ENCODE measurements at regions not wholly inside any gene's neighbourhood (a gene's known extent, or its start where the extent isn't known, plus 50 kb on each side); places are given as distances from the start of the nearest gene placed in this dataset.

GRCh38 chr3:24965706-24966385 lies 462.2 kb upstream of the RARB start:
- Histone ChIP-seq H3K27ac (ENCODE audit: extremely low read depth, low read depth, low read length) (no peak overlapping the region), H3K36me3 (ENCODE audit: control insufficient read depth in 2 of 2, insufficient read depth in 1 of 2, low read length in 2 of 2) (no peaks in the 10 kb centered on the region), H3K4me3 (ENCODE audit: low read depth, low read length) (no peak overlapping the region), H3K9me3 (ENCODE audit: control insufficient read depth, insufficient read depth, low read depth, low read length) (no peaks in the 10 kb centered on the region), H3K4me1 (ENCODE audit: control insufficient read depth, insufficient read depth, low read length) (no peaks in the 10 kb centered on the region)
- POLR2A ChIA-PET = no interaction called here
- no peak for TF ChIP-seq ZNF747 (tag by site-specific recombination; IDR thresholded peaks at IDR 0.05)
- TF ChIP-seq ZNF214 (tag by site-specific recombination; IDR thresholded peaks at IDR 0.05; ENCODE audit: borderline replicate concordance) = no peak
- TF ChIP-seq PRDM1 (tag by site-specific recombination; IDR thresholded peaks at IDR 0.05) = no peak
- no peak for TF ChIP-seq ZNF76 (tag by site-specific recombination; IDR thresholded peaks at IDR 0.05; ENCODE audit: borderline replicate concordance, low read depth)
- TF ChIP-seq ZNF521 (tag by site-specific recombination; IDR thresholded peaks at IDR 0.05) = no peak
- no peak for TF ChIP-seq PRDM4 (tag by site-specific recombination; IDR thresholded peaks at IDR 0.05)
- TF ChIP-seq ZNF660 (tag by site-specific recombination; IDR thresholded peaks at IDR 0.05) = no peak
- TF ChIP-seq ZNF350 (tag by site-specific recombination; IDR thresholded peaks at IDR 0.05) = no peak
- TF ChIP-seq ZSCAN16 (tag by site-specific recombination; IDR thresholded peaks at IDR 0.05) = no peak
- TF ChIP-seq ZNF792 (tag by site-specific recombination; IDR thresholded peaks at IDR 0.05) = no peak
- no peak for TF ChIP-seq ZBTB44 (tag by site-specific recombination; IDR thresholded peaks at IDR 0.05)
- no peak for TF ChIP-seq ZNF473 (tag by site-specific recombination; IDR thresholded peaks at IDR 0.05)
- no peak for TF ChIP-seq ZBTB7A (tag by site-specific recombination; IDR thresholded peaks at IDR 0.05; ENCODE audit: low read depth)
- TF ChIP-seq ZNF639 (tag by site-specific recombination; IDR thresholded peaks at IDR 0.05) = no peak
- CTCF ChIA-PET = no interaction called here

GRCh38 chr3:24968036-24968435 lies 460.0 kb upstream of the RARB start:
- H3K27ac ChIP-seq (ENCODE audit: extremely low read depth, low read depth, low read length) = no peak overlapping the region
- H3K9me3 ChIP-seq (ENCODE audit: control insufficient read depth, insufficient read depth, low read depth, low read length) = no peaks in the 10 kb centered on the region
- H3K36me3 ChIP-seq (ENCODE audit: control insufficient read depth in 2 of 2, insufficient read depth in 1 of 2, low read length in 2 of 2) = no peaks in the 10 kb centered on the region
- no peaks in the 10 kb centered on the region for H3K4me1 ChIP-seq (ENCODE audit: control insufficient read depth, insufficient read depth, low read length)
- POLR2A ChIA-PET = no interaction called here
- H3K4me3 ChIP-seq (ENCODE audit: low read depth, low read length) = no peak overlapping the region
- CTCF ChIA-PET = no interaction called here
- TF ChIP-seq ZNF677 (tag by site-specific recombination; IDR thresholded peaks at IDR 0.05) (no peak), AEBP2 (tag by site-specific recombination; IDR thresholded peaks at IDR 0.05; ENCODE audit: borderline replicate concordance) (no peak), ZNF544 (tag by site-specific recombination; IDR thresholded peaks at IDR 0.05) (no peak), ZNF830 (tag by site-specific recombination; IDR thresholded peaks at IDR 0.05; ENCODE audit: low read depth) (no peak), ZNF548 (tag by site-specific recombination; IDR thresholded peaks at IDR 0.05) (no peak), ZNF585B (tag by site-specific recombination; IDR thresholded peaks at IDR 0.05) (no peak), ZNF747 (tag by site-specific recombination; IDR thresholded peaks at IDR 0.05) (no peak), MEIS1 (CRISPR knock-in tag; IDR thresholded peaks at IDR 0.05; ENCODE audit: borderline replicate concordance) (no peak), ZSCAN30 (tag by site-specific recombination; IDR thresholded peaks at IDR 0.05) (no peak), ZNF513 (tag by site-specific recombination; IDR thresholded peaks at IDR 0.05) (no peak), GLI2 (tag by site-specific recombination; IDR thresholded peaks at IDR 0.05; ENCODE audit: borderline replicate concordance, low read depth) (no peak), ZNF214 (tag by site-specific recombination; IDR thresholded peaks at IDR 0.05; ENCODE audit: borderline replicate concordance) (no peak), ZNF785 (tag by site-specific recombination; IDR thresholded peaks at IDR 0.05) (no peak), KLF10 (tag by site-specific recombination; IDR thresholded peaks at IDR 0.05) (no peak), ZFP37 (tag by site-specific recombination; IDR thresholded peaks at IDR 0.05) (no peak), ZEB2 (tag by site-specific recombination; IDR thresholded peaks at IDR 0.05) (no peak)

Measured in HEK293 (cell line).